SK-N-MC (cell line): ENCODE measurements at regions not wholly inside any gene's neighbourhood (a gene's known extent, or its start where the extent isn't known, plus 50 kb on each side); places are given as distances from the start of the nearest gene placed in this dataset.

Experiments
- EZH2 ChIP-seq: fragments of 200-600 bp; sonication (generic); IDR thresholded peaks from one replicate; pipeline ENCODE4 v1.6.1; 2017; ENCODE audit warnings: antibody characterized with exemption
- FOXP2 ChIP-seq: optimal IDR thresholded peaks from 2 replicates; pipeline ENCODE3; 2011; ENCODE audit warnings: mild to moderate bottlenecking, moderate library complexity; ENCODE audit not compliant: insufficient read depth; ENCODE audit errors: extremely low read length, control extremely low read depth
- POLR2AphosphoS5 ChIP-seq: IDR thresholded peaks from 2 replicates; pipeline ENCODE4 v1.6.1; 2012; ENCODE audit warnings: mild to moderate bottlenecking, low read depth, low read length, borderline replicate concordance

- TF ChIP-seq EZH2 (no peak), POLR2AphosphoS5 (no peak), FOXP2 (no peak)
Measured at GRCh38 chr12:25715102-25715501, 162.0 kb upstream of the LMNTD1 start.
